GM23338 (cell line): ENCODE measurements at regions not wholly inside any gene's neighbourhood (a gene's known extent, or its start where the extent isn't known, plus 50 kb on each side); places are given as distances from the start of the nearest gene placed in this dataset.

Experiments
- ATAC-seq: fragments of 200-7000 bp; cut with Tn5 transposase; 3 replicates; pipeline ENCODE4 v1.9.1; 2020
- DNase-seq: peaks from one replicate; pipeline ENCODE4 v3.0.0-alpha.2; 2015; ENCODE audit warnings: low spot score
- H2AFZ ChIP-seq: fragments of 200-600 bp; sonication (generic); 2 replicates; pipeline ENCODE4 v1.8.0; 2016; ENCODE audit warnings: antibody characterized with exemption, mild to moderate bottlenecking, moderate library complexity
- H3F3A ChIP-seq: fragments of 200-600 bp; sonication (generic); replicated peaks from 2 replicates; pipeline ENCODE4 v1.8.0; 2017; ENCODE audit warnings: antibody characterized with exemption, mixed run types, low read depth
- H3K27ac ChIP-seq: fragments of 200-600 bp; sonication (generic); 2 replicates; pipeline ENCODE4 v1.6.1; 2016; ENCODE audit warnings: low read depth
- H3K27me3 ChIP-seq: fragments of 200-600 bp; sonication (generic); 2 replicates; pipeline ENCODE4 v1.8.0; 2016; ENCODE audit warnings: mild to moderate bottlenecking, mixed run types, moderate library complexity; ENCODE audit not compliant: insufficient read depth
- H3K36me3 ChIP-seq: fragments of 200-600 bp; sonication (generic); 2 replicates; pipeline ENCODE4 v1.8.0; 2016; ENCODE audit warnings: mild to moderate bottlenecking; ENCODE audit not compliant: insufficient read depth
- H3K4me1 ChIP-seq: fragments of 200-600 bp; sonication (generic); 2 replicates; pipeline ENCODE4 v1.8.0; 2016; ENCODE audit warnings: mild to moderate bottlenecking, moderate library complexity; ENCODE audit not compliant: insufficient read depth
- H3K4me2 ChIP-seq: fragments of 200-600 bp; sonication (generic); 2 replicates; pipeline ENCODE4 v1.7.1; 2017; ENCODE audit warnings: mixed run types
- H3K4me3 ChIP-seq: fragments of 200-600 bp; sonication (generic); 2 replicates; pipeline ENCODE4 v1.6.1; 2016; ENCODE audit warnings: mixed run types
- H3K79me2 ChIP-seq: fragments of 200-600 bp; sonication (generic); replicated peaks from 2 replicates; pipeline ENCODE4 v1.8.0; 2017; ENCODE audit warnings: mild to moderate bottlenecking; ENCODE audit not compliant: insufficient read depth
- H3K9me2 ChIP-seq: fragments of 200-600 bp; sonication (generic); 2 replicates; pipeline ENCODE4 v1.8.0; 2017; ENCODE audit not compliant: insufficient read depth
- H4K20me1 ChIP-seq: fragments of 200-600 bp; sonication (generic); replicated peaks from 2 replicates; pipeline ENCODE4 v1.8.0; 2017; ENCODE audit warnings: mild to moderate bottlenecking; ENCODE audit not compliant: insufficient read depth
- H3K27ac Mint-ChIP-seq: 2 replicates; pipeline ENCODE4 v1.8.0; 2020; ENCODE audit warnings: inconsistent platforms, mild to moderate bottlenecking, moderate library complexity, mixed read lengths
- H3K27me3 Mint-ChIP-seq: 3 replicates; pipeline ENCODE4 v1.8.0; 2022; ENCODE audit warnings: low read depth, mild to moderate bottlenecking, moderate library complexity, mixed read lengths, inconsistent platforms; ENCODE audit not compliant: insufficient read depth, poor library complexity
- H3K36me3 Mint-ChIP-seq: 3 replicates; pipeline ENCODE4 v1.8.0; 2021; ENCODE audit warnings: low read depth, mild to moderate bottlenecking, inconsistent platforms, moderate library complexity, mixed read lengths
- H3K4me1 Mint-ChIP-seq: 3 replicates; pipeline ENCODE4 v1.8.0; 2020; ENCODE audit warnings: mild to moderate bottlenecking, inconsistent platforms, mixed read lengths
- H3K4me3 Mint-ChIP-seq: 3 replicates; pipeline ENCODE4 v1.8.0; 2021; ENCODE audit warnings: moderate library complexity, mild to moderate bottlenecking, inconsistent platforms, mixed read lengths
- H3K9me3 Mint-ChIP-seq: 3 replicates; pipeline ENCODE4 v1.8.0; 2020; ENCODE audit warnings: moderate library complexity, mild to moderate bottlenecking, inconsistent platforms, mixed read lengths
- ETS1 ChIP-seq: IDR thresholded peaks from 2 replicates; pipeline ENCODE4 v1.6.1; 2016; ENCODE audit warnings: antibody characterized with exemption
- EZH2 ChIP-seq: fragments of 200-600 bp; sonication (generic); IDR thresholded peaks from one replicate; pipeline ENCODE4 v1.8.0; 2017; ENCODE audit warnings: antibody characterized with exemption, mild to moderate bottlenecking, low read depth; ENCODE audit not compliant: unreplicated experiment
- EZH2phosphoT487 ChIP-seq: fragments of 200-600 bp; sonication (generic); IDR thresholded peaks from one replicate; pipeline ENCODE4 v1.8.1; 2018; ENCODE audit warnings: antibody characterized with exemption; ENCODE audit not compliant: unreplicated experiment
- JUNB ChIP-seq: IDR thresholded peaks from one replicate; pipeline ENCODE4 v1.6.1; 2016; ENCODE audit warnings: antibody characterized with exemption; ENCODE audit not compliant: unreplicated experiment
- NANOG ChIP-seq: IDR thresholded peaks from 2 replicates; pipeline ENCODE4 v1.6.1; 2016; ENCODE audit warnings: antibody characterized with exemption, borderline replicate concordance
- POLR2AphosphoS5 ChIP-seq: IDR thresholded peaks from 2 replicates; pipeline ENCODE4 v1.6.1; 2016; ENCODE audit warnings: antibody characterized with exemption, low read depth
- STAT1 ChIP-seq: IDR thresholded peaks from one replicate; pipeline ENCODE4 v1.6.1; 2016; ENCODE audit warnings: antibody characterized with exemption; ENCODE audit not compliant: unreplicated experiment
- ZNF114 ChIP-seq: fragments of 250-450 bp; sonication (Bioruptor Pico); IDR thresholded peaks from 2 replicates; pipeline ENCODE4 v1.5.0; 2020; ENCODE audit warnings: mild to moderate bottlenecking, moderate library complexity
- ZNF331 ChIP-seq: fragments of 250-450 bp; sonication (Bioruptor Pico); IDR thresholded peaks from 2 replicates; pipeline ENCODE4 v1.5.0; 2020; ENCODE audit warnings: low read depth, mild to moderate bottlenecking, moderate library complexity
- TF ChIP-seq, protein P1 (sequence below), 2 experiments: fragments of 200-600 bp in 1 of 2; sonication (generic) in 1 of 2; conservative IDR thresholded peaks; 2 replicates each; pipeline versions ENCODE4 v1.5.1 to v1.6.1; 2016 to 2017; ENCODE audit warnings: antibody characterized with exemption in 2 of 2, low read depth in 2 of 2, mild to moderate bottlenecking in 2 of 2, moderate library complexity in 1 of 2
- TF ChIP-seq, protein P2 (sequence below): IDR thresholded peaks from one replicate; pipeline ENCODE4 v1.6.1; 2018; ENCODE audit warnings: antibody characterized with exemption; ENCODE audit not compliant: unreplicated experiment
- TF ChIP-seq, protein P3 (sequence below): fragments of 250-450 bp; sonication (Bioruptor Pico); IDR thresholded peaks from 2 replicates; pipeline ENCODE4 v1.5.0; 2020; ENCODE audit warnings: mild to moderate bottlenecking, moderate library complexity

DNA sequence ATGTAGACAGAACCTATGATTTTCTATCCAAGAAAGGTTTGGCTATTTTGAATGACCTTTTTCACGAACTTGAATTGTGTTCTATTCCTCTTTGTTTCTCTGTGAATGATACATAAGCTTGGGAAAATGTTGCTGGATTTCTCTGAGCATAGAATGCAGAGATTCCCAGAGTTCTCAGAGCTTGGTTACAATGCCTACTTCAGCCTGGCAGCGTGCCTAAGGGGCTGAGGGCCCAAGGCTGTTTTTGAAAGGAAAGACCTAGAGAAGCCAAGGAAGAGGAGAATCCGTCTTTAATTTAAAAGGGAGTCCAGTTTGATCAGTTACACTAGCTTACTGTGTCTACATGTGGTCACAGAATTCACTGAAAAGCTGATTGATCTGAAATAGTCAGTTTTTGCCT is 55.3 kb upstream of the CXorf51B start (continued):
- TF ChIP-seq, protein P1, sequence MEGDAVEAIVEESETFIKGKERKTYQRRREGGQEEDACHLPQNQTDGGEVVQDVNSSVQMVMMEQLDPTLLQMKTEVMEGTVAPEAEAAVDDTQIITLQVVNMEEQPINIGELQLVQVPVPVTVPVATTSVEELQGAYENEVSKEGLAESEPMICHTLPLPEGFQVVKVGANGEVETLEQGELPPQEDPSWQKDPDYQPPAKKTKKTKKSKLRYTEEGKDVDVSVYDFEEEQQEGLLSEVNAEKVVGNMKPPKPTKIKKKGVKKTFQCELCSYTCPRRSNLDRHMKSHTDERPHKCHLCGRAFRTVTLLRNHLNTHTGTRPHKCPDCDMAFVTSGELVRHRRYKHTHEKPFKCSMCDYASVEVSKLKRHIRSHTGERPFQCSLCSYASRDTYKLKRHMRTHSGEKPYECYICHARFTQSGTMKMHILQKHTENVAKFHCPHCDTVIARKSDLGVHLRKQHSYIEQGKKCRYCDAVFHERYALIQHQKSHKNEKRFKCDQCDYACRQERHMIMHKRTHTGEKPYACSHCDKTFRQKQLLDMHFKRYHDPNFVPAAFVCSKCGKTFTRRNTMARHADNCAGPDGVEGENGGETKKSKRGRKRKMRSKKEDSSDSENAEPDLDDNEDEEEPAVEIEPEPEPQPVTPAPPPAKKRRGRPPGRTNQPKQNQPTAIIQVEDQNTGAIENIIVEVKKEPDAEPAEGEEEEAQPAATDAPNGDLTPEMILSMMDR (conservative IDR thresholded peaks at IDR 0.05; ENCODE audit: low read depth in 2 of 2), result no peak
- TF ChIP-seq EZH2phosphoT487, result no peak
- no peak for TF ChIP-seq JUNB
- TF ChIP-seq ETS1, result no peak
- TF ChIP-seq EZH2, result no peak
- TF ChIP-seq POLR2AphosphoS5, result no peak
- TF ChIP-seq NANOG, result no peak
- TF ChIP-seq ZNF331 (CRISPR knock-in tag), result no peak
- TF ChIP-seq ZNF114 (CRISPR knock-in tag), result no peak
- TF ChIP-seq STAT1, result no peak
- TF ChIP-seq, protein P2, sequence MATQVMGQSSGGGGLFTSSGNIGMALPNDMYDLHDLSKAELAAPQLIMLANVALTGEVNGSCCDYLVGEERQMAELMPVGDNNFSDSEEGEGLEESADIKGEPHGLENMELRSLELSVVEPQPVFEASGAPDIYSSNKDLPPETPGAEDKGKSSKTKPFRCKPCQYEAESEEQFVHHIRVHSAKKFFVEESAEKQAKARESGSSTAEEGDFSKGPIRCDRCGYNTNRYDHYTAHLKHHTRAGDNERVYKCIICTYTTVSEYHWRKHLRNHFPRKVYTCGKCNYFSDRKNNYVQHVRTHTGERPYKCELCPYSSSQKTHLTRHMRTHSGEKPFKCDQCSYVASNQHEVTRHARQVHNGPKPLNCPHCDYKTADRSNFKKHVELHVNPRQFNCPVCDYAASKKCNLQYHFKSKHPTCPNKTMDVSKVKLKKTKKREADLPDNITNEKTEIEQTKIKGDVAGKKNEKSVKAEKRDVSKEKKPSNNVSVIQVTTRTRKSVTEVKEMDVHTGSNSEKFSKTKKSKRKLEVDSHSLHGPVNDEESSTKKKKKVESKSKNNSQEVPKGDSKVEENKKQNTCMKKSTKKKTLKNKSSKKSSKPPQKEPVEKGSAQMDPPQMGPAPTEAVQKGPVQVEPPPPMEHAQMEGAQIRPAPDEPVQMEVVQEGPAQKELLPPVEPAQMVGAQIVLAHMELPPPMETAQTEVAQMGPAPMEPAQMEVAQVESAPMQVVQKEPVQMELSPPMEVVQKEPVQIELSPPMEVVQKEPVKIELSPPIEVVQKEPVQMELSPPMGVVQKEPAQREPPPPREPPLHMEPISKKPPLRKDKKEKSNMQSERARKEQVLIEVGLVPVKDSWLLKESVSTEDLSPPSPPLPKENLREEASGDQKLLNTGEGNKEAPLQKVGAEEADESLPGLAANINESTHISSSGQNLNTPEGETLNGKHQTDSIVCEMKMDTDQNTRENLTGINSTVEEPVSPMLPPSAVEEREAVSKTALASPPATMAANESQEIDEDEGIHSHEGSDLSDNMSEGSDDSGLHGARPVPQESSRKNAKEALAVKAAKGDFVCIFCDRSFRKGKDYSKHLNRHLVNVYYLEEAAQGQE, result no peak

DNA sequence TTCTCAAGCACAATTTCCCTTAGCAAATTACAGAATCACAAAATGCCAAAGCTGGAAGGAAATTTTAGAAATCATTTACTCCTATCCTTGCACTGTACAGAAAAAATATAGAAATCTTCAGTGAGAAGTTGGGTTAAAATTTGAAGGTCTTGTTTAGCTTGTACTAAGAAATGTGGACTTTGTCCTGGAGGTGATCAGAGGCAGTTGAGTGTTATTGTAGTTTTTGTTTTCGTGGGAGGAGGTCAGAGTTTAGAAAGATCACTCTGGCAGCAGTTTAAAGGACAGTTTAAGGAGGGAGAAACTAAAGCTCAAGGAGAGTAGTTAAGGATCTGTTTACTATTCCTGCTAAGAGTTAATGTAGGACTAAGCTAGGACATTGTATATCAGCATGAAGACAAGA is 54.4 kb upstream of the CXorf51B start:
- Histone ChIP-seq H3K27me3 (no peaks in the 10 kb centered on the region), H2AFZ (no peak overlapping the region), H3K4me2 (no peak overlapping the region), H4K20me1 (no peaks in the 10 kb centered on the region), H3K79me2 (no peaks in the 10 kb centered on the region), H3K4me1 (no peaks in the 10 kb centered on the region), H3K9me2 (no peaks in the 10 kb centered on the region), H3K36me3 (no peaks in the 10 kb centered on the region), H3K4me3 (no peak overlapping the region), H3K27ac (no peak overlapping the region), H3F3A (no peaks in the 10 kb centered on the region)
- Mint-ChIP-seq H3K27ac (no peak overlapping the region), H3K4me1 (no peaks in the 10 kb centered on the region), H3K9me3 (peaks cover 35% of the 10 kb centered on the region), H3K4me3 (no peak overlapping the region), H3K36me3 (peaks cover 3% of the 10 kb centered on the region; the same call in 2 of the 3 replicates), H3K27me3 (no peaks in the 10 kb centered on the region)
- ATAC-seq (no peak), DNase-seq (no peak)
- TF ChIP-seq, protein P1 (conservative IDR thresholded peaks at IDR 0.05; ENCODE audit: low read depth in 2 of 2), result no peak
- TF ChIP-seq STAT1 (no peak), NANOG (no peak)
- TF ChIP-seq, protein P3, sequence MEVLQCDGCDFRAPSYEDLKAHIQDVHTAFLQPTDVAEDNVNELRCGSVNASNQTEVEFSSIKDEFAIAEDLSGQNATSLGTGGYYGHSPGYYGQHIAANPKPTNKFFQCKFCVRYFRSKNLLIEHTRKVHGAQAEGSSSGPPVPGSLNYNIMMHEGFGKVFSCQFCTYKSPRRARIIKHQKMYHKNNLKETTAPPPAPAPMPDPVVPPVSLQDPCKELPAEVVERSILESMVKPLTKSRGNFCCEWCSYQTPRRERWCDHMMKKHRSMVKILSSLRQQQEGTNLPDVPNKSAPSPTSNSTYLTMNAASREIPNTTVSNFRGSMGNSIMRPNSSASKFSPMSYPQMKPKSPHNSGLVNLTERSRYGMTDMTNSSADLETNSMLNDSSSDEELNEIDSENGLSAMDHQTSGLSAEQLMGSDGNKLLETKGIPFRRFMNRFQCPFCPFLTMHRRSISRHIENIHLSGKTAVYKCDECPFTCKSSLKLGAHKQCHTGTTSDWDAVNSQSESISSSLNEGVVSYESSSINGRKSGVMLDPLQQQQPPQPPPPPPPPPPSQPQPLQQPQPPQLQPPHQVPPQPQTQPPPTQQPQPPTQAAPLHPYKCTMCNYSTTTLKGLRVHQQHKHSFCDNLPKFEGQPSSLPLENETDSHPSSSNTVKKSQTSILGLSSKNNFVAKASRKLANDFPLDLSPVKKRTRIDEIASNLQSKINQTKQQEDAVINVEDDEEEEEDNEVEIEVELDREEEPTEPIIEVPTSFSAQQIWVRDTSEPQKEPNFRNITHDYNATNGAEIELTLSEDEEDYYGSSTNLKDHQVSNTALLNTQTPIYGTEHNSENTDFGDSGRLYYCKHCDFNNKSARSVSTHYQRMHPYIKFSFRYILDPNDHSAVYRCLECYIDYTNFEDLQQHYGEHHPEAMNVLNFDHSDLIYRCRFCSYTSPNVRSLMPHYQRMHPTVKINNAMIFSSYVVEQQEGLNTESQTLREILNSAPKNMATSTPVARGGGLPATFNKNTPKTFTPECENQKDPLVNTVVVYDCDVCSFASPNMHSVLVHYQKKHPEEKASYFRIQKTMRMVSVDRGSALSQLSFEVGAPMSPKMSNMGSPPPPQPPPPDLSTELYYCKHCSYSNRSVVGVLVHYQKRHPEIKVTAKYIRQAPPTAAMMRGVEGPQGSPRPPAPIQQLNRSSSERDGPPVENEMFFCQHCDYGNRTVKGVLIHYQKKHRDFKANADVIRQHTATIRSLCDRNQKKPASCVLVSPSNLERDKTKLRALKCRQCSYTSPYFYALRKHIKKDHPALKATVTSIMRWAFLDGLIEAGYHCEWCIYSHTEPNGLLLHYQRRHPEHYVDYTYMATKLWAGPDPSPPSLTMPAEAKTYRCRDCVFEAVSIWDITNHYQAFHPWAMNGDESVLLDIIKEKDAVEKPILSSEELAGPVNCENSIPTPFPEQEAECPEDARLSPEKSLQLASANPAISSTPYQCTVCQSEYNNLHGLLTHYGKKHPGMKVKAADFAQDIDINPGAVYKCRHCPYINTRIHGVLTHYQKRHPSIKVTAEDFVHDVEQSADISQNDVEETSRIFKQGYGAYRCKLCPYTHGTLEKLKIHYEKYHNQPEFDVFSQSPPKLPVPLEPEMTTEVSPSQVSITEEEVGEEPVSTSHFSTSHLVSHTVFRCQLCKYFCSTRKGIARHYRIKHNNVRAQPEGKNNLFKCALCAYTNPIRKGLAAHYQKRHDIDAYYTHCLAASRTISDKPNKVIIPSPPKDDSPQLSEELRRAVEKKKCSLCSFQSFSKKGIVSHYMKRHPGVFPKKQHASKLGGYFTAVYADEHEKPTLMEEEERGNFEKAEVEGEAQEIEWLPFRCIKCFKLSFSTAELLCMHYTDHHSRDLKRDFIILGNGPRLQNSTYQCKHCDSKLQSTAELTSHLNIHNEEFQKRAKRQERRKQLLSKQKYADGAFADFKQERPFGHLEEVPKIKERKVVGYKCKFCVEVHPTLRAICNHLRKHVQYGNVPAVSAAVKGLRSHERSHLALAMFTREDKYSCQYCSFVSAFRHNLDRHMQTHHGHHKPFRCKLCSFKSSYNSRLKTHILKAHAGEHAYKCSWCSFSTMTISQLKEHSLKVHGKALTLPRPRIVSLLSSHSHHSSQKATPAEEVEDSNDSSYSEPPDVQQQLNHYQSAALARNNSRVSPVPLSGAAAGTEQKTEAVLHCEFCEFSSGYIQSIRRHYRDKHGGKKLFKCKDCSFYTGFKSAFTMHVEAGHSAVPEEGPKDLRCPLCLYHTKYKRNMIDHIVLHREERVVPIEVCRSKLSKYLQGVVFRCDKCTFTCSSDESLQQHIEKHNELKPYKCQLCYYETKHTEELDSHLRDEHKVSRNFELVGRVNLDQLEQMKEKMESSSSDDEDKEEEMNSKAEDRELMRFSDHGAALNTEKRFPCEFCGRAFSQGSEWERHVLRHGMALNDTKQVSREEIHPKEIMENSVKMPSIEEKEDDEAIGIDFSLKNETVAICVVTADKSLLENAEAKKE (CRISPR knock-in tag), result no peak
